Skeletal muscle satellite cell (primary cell): ENCODE measurements at regions not wholly inside any gene's neighbourhood (a gene's known extent, or its start where the extent isn't known, plus 50 kb on each side); places are given as distances from the start of the nearest gene placed in this dataset.

Source experiments
- H3K27me3 ChIP-seq: 2 replicates; pipeline ENCODE4 v1.7.0; 2013; ENCODE audit warnings: low read length; ENCODE audit not compliant: control insufficient read depth, insufficient read depth
- H3K36me3 ChIP-seq: 2 replicates; pipeline ENCODE4 v1.7.0; 2013; ENCODE audit warnings: mild to moderate bottlenecking, control low read depth, low read length; ENCODE audit not compliant: insufficient read depth
- H3K4me1 ChIP-seq: 2 replicates; pipeline ENCODE4 v1.7.0; 2013; ENCODE audit warnings: low read length; ENCODE audit not compliant: control insufficient read depth, insufficient read depth
- H3K4me2 ChIP-seq: 2 replicates; pipeline ENCODE4 v1.7.0; 2013; ENCODE audit warnings: mild to moderate bottlenecking, low read length
- H3K4me3 ChIP-seq: 2 replicates; pipeline ENCODE4 v1.7.0; 2013; ENCODE audit warnings: low read length
- H3K9ac ChIP-seq: 2 replicates; pipeline ENCODE4 v1.7.0; 2013; ENCODE audit warnings: mild to moderate bottlenecking, low read depth, low read length, moderate library complexity
- H3K9me3 ChIP-seq: replicated peaks from 2 replicates; pipeline ENCODE4 v1.7.0; 2013; ENCODE audit warnings: mild to moderate bottlenecking, control low read depth, low read length

- Histone ChIP-seq H3K4me2 (no peak overlapping the region), H3K4me1 (no peaks in the 10 kb centered on the region), H3K4me3 (no peak overlapping the region), H3K36me3 (no peaks in the 10 kb centered on the region), H3K27me3 (no peaks in the 10 kb centered on the region), H3K9me3 (no peaks in the 10 kb centered on the region), H3K9ac (no peak overlapping the region)
Measured at GRCh38 chr3:103968131-103968530, 1398.6 kb upstream of the ALCAM start.

DNA sequence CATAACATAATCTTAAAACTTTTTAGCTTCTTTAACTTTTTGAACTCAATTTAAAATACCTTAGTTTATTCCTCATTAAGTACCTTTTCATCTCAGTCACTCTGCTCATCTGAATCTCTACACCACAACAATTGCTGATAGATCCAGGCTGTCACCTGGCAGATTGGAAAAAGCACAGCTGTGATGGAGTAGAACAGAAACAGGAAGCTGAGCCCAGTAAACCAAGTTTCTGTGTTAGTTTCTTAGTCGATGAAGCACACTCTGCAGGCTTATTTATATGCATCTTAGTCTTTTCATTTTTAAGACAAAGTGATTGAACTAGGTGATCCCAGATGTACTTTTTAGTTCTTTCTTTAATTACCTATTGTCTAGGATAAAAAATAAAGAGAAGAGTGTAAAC lies 1398.0 kb upstream of the ALCAM start:
- Histone ChIP-seq H3K9ac (no peak overlapping the region), H3K4me3 (no peak overlapping the region), H3K36me3 (no peaks in the 10 kb centered on the region), H3K9me3 (no peaks in the 10 kb centered on the region), H3K4me2 (no peak overlapping the region), H3K4me1 (no peaks in the 10 kb centered on the region), H3K27me3 (no peaks in the 10 kb centered on the region)

DNA sequence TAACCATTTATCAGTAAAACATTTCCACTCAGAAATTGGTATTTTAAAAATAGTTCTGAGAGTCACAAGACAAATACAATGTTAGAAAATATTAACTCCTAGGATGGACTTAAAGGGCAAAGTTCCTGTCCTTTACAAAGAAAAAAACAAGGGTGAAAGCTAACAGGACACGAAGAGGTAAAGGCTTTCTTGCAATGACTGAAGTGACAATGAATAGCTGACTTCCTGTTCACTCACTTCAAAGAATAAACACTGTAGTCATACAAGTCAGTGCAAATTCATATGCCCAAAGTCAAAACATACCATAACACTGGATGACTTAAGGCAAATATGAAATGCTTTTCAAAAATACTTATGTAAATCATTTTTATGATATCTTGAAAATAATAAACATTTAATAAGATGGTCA lies 1389.8 kb upstream of the ALCAM start:
- Histone ChIP-seq H3K9ac (no peak overlapping the region), H3K27me3 (no peaks in the 10 kb centered on the region), H3K4me2 (no peak overlapping the region), H3K9me3 (no peaks in the 10 kb centered on the region), H3K4me3 (no peak overlapping the region), H3K36me3 (no peaks in the 10 kb centered on the region), H3K4me1 (no peaks in the 10 kb centered on the region)

DNA sequence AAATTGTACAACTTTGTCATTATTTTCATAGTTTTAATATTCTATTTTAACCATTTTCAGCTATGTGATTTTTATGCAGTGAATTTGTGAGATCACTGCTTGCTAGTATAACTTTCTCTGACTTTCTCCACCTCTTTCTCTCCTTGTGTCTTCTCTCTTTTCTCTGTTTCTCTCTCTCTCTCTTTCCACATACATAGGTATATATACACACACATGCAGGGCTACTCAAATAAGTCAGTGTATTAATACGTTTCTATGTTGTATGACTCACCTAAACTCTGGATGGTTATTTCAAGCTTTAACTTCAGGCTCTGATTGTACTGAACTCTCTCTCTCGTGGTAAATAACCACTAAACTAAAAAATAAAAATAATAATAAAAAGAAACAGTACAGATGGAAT lies 1389.3 kb upstream of the ALCAM start:
- no peak overlapping the region for H3K9ac ChIP-seq
- H3K36me3 ChIP-seq, result no peaks in the 10 kb centered on the region
- H3K27me3 ChIP-seq, result no peaks in the 10 kb centered on the region
- H3K9me3 ChIP-seq, result no peaks in the 10 kb centered on the region
- H3K4me1 ChIP-seq, result no peaks in the 10 kb centered on the region
- no peak overlapping the region for H3K4me3 ChIP-seq
- no peak overlapping the region for H3K4me2 ChIP-seq

GRCh38 chr3:103991461-103992115 lies 1375.1 kb upstream of the ALCAM start:
- H3K4me2 ChIP-seq, result no peak overlapping the region
- H3K27me3 ChIP-seq, result no peaks in the 10 kb centered on the region
- H3K9ac ChIP-seq, result no peak overlapping the region
- no peaks in the 10 kb centered on the region for H3K4me1 ChIP-seq
- no peaks in the 10 kb centered on the region for H3K36me3 ChIP-seq
- H3K9me3 ChIP-seq, result no peaks in the 10 kb centered on the region
- no peak overlapping the region for H3K4me3 ChIP-seq

DNA sequence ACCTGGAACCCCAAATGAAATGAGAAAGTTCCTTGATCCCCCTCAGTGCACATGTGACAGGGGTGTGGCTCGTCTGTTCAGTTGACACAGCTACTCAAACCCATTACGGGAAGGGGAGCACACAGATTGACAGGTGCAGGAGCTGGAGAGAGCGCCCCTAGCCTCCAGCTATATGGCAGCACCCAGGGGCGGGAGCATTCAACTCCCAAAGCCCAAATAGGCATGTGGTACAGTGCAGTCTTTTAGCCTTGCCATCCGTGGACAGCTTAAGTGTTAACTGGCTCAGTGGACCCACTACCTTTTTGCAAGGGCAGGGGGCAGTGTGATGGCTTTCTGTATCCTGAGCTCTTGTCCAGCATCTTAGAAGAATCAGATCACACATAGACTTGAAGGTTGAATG lies 1374.2 kb upstream of the ALCAM start:
- Histone ChIP-seq H3K9me3 (no peaks in the 10 kb centered on the region), H3K27me3 (no peaks in the 10 kb centered on the region), H3K9ac (no peak overlapping the region), H3K4me3 (no peak overlapping the region), H3K36me3 (no peaks in the 10 kb centered on the region), H3K4me1 (no peaks in the 10 kb centered on the region), H3K4me2 (no peak overlapping the region)

GRCh38 chr3:104004956-104005355 lies 1361.8 kb upstream of the ALCAM start:
- Histone ChIP-seq H3K36me3 (no peaks in the 10 kb centered on the region), H3K9ac (no peak overlapping the region), H3K4me3 (no peak overlapping the region), H3K27me3 (no peaks in the 10 kb centered on the region), H3K4me2 (no peak overlapping the region), H3K4me1 (no peaks in the 10 kb centered on the region), H3K9me3 (no peaks in the 10 kb centered on the region)

DNA sequence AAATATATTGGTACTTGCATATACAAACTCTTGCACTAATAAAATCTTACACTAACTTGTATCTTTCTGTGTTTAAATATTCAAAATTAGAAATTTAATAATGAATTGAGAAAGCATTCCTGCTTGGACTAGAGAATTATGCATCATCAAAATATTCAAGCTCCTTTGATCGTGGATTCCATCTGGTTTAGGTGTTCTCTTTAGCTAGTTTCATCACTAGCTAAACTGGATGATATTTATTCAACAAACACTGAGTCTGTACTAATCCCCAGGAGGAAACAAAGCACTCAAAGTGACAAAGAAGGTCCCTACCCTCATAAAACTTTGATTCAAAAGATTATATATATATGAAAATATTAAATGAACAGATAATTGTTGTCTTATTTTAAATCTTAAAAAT lies 1360.9 kb upstream of the ALCAM start:
- Histone ChIP-seq H3K27me3 (no peaks in the 10 kb centered on the region), H3K9me3 (no peaks in the 10 kb centered on the region), H3K4me2 (no peak overlapping the region), H3K4me3 (no peak overlapping the region), H3K4me1 (no peaks in the 10 kb centered on the region), H3K9ac (no peak overlapping the region), H3K36me3 (no peaks in the 10 kb centered on the region)

GRCh38 chr3:104018541-104018940 lies 1348.2 kb upstream of the ALCAM start:
- no peak overlapping the region for H3K4me3 ChIP-seq
- no peaks in the 10 kb centered on the region for H3K27me3 ChIP-seq
- H3K9ac ChIP-seq, result no peak overlapping the region
- no peaks in the 10 kb centered on the region for H3K9me3 ChIP-seq
- no peaks in the 10 kb centered on the region for H3K4me1 ChIP-seq
- no peaks in the 10 kb centered on the region for H3K36me3 ChIP-seq
- H3K4me2 ChIP-seq, result no peak overlapping the region

GRCh38 chr3:104031598-104031997 lies 1335.1 kb upstream of the ALCAM start:
- H3K9me3 ChIP-seq, result no peaks in the 10 kb centered on the region
- no peaks in the 10 kb centered on the region for H3K27me3 ChIP-seq
- H3K4me1 ChIP-seq, result no peaks in the 10 kb centered on the region

DNA sequence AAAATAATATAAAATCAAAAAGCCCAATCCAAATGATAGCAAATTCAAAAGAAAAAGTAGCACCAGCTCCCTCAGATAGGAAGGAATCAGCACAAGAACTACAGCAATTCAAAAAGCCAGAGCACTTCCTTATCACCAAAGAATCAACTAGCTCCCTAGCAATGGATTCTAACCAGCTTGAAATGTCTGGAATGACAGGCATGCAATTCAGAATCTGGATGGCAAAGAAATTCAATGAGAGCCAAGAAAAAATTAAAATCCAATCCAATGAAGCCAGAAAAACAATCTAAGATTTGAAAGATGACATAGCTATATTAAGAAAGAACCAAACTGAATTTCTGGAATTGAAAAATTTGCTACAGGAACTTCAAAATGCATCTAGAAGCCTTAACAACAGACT lies 1334.4 kb upstream of the ALCAM start:
- Histone ChIP-seq H3K9me3 (no peaks in the 10 kb centered on the region), H3K4me1 (no peaks in the 10 kb centered on the region), H3K9ac (no peak overlapping the region), H3K4me3 (no peak overlapping the region), H3K27me3 (no peaks in the 10 kb centered on the region), H3K36me3 (no peaks in the 10 kb centered on the region), H3K4me2 (no peak overlapping the region)

More at GRCh38 chr3:104031598-104031997, 1335.1 kb upstream of the ALCAM start:
- Histone ChIP-seq H3K4me3 (no peak overlapping the region), H3K9ac (no peak overlapping the region), H3K4me2 (no peak overlapping the region), H3K36me3 (no peaks in the 10 kb centered on the region)

DNA sequence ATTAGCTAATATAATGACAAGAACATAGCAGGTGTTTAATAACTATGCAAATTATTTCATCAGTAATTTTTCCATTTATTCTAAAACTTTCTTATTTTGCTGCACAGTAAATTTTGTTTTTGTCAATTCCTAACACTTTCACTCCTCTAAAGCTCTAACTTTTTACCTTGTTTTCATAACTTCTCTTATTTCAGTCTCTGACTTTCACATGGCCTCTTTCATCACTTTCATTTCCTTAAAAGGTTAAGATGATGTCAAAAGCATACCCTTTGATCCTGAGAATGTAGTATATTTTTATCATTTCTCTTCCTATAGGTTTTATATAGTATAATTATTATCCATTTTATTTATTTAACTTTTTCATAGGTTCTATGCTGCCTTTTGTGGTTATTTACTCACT lies 1325.8 kb upstream of the ALCAM start:
- H3K36me3 ChIP-seq, result no peaks in the 10 kb centered on the region
- no peaks in the 10 kb centered on the region for H3K4me1 ChIP-seq
- no peaks in the 10 kb centered on the region for H3K9me3 ChIP-seq
- H3K9ac ChIP-seq, result no peak overlapping the region
- no peak overlapping the region for H3K4me2 ChIP-seq
- no peaks in the 10 kb centered on the region for H3K27me3 ChIP-seq
- no peak overlapping the region for H3K4me3 ChIP-seq
